Peyer's patch (tissue), 4 donors: ENCODE measurements at regions not wholly inside any gene's neighbourhood (a gene's known extent, or its start where the extent isn't known, plus 50 kb on each side); places are given as distances from the start of the nearest gene placed in this dataset.

Source experiments
- DNase-seq, 3 donors: peaks; one replicate each; pipeline ENCODE4 v3.0.0-alpha.2; 2017 to 2019
- H3K27ac ChIP-seq, 4 donors: fragments of 200-600 bp; sonication (generic); one replicate each; pipeline ENCODE4 v1.5.1; 2016 to 2019
- H3K27me3 ChIP-seq, 2 donors: fragments of 200-600 bp; sonication (generic); one replicate each; pipeline ENCODE4 v1.5.1; 2019
- H3K36me3 ChIP-seq, 3 donors: fragments of 200-600 bp; sonication (generic); one replicate each; pipeline ENCODE4 v1.5.1; 2016 to 2019
- H3K4me1 ChIP-seq, 4 donors: fragments of 200-600 bp; sonication (generic); one replicate each; pipeline ENCODE4 v1.5.1; 2016 to 2019
- H3K4me3 ChIP-seq, 4 donors: fragments of 200-600 bp; sonication (generic); 1 replicate in 3 of 4; 2 replicates in 1 of 4; pipeline ENCODE4 v1.5.1; 2016 to 2019; ENCODE audit warnings: mild to moderate bottlenecking in 1 of 4
- H3K9me3 ChIP-seq, 4 donors: fragments of 200-600 bp; sonication (generic); one replicate each; pipeline ENCODE4 v1.5.1; 2016 to 2019; ENCODE audit warnings: mild to moderate bottlenecking in 1 of 4
- CTCF ChIP-seq, 6 experiments: fragments of 450-650 bp in 4 of 6; fragments of 200-600 bp in 2 of 6; sonication (generic) in 1 of 6; IDR thresholded peaks; one replicate each; pipeline ENCODE4 v1.5.1; 2017 to 2019; ENCODE audit warnings: antibody characterized with exemption in 6 of 6, mild to moderate bottlenecking in 3 of 6, moderate library complexity in 1 of 6
- POLR2A ChIP-seq, 2 donors: fragments of 450-650 bp; IDR thresholded peaks; one replicate each; pipeline ENCODE4 v1.5.1; 2017; ENCODE audit warnings: antibody characterized with exemption in 2 of 2, mild to moderate bottlenecking in 2 of 2, moderate library complexity in 2 of 2

GRCh38 chr2:106580241-106580640, 93.1 kb downstream of the CD8B2 start:
- Histone ChIP-seq H3K27me3 (no peaks in the 10 kb centered on the region), H3K27ac (no peak overlapping the region), H3K9me3 (no peaks in the 10 kb centered on the region), H3K36me3 (no peaks in the 10 kb centered on the region), H3K4me1 (peaks cover 0 to 6% (median 0%) of the 10 kb centered on the region in 4 donors), H3K4me3 (no peak overlapping the region)
- no peak for DNase-seq
- TF ChIP-seq POLR2A (IDR thresholded peaks at IDR 0.05) (no peak), CTCF (IDR thresholded peaks at IDR 0.05) (no peak)

GRCh38 chr2:106581328-106581727, 94.2 kb downstream of the CD8B2 start:
- no peak overlapping the region for H3K4me3 ChIP-seq
- no peaks in the 10 kb centered on the region for H3K27me3 ChIP-seq
- H3K36me3 ChIP-seq: no peaks in the 10 kb centered on the region
- H3K27ac ChIP-seq: no peak overlapping the region
- H3K4me1 ChIP-seq: peaks cover 0 to 6% (median 0%) of the 10 kb centered on the region in 4 donors
- H3K9me3 ChIP-seq: no peaks in the 10 kb centered on the region
- no peak for DNase-seq
- TF ChIP-seq CTCF (IDR thresholded peaks at IDR 0.05): no peak

GRCh38 chr2:106581755-106582147, 94.6 kb downstream of the CD8B2 start:
- Histone ChIP-seq H3K36me3 (no peaks in the 10 kb centered on the region), H3K4me3 (peak overlapping the region in 3 of 4 donors; percentile 23 to 47 (median 28)), H3K4me1 (peaks cover 0 to 6% (median 0%) of the 10 kb centered on the region in 4 donors), H3K27me3 (no peaks in the 10 kb centered on the region), H3K27ac (no peak overlapping the region), H3K9me3 (no peaks in the 10 kb centered on the region)
- no peak for TF ChIP-seq POLR2A (IDR thresholded peaks at IDR 0.05)
- no peak for TF ChIP-seq CTCF (IDR thresholded peaks at IDR 0.05)
- DNase-seq: no peak

GRCh38 chr2:106582148-106583143, 95.3 kb downstream of the CD8B2 start:
- peak; percentile 35 to 83 (median 64) for DNase-seq
- no peaks in the 10 kb centered on the region for H3K9me3 ChIP-seq
- TF ChIP-seq POLR2A (IDR thresholded peaks at IDR 0.05) (no peak), CTCF (IDR thresholded peaks at IDR 0.05) (peak in 5 of 6 experiments; percentile 39 to 82 (median 75))
- no peaks in the 10 kb centered on the region for H3K36me3 ChIP-seq
- peak overlapping the region in 3 of 4 donors; percentile 23 to 47 (median 28) for H3K4me3 ChIP-seq
- H3K27me3 ChIP-seq: no peaks in the 10 kb centered on the region
- peaks cover 0 to 6% (median 0%) of the 10 kb centered on the region in 4 donors for H3K4me1 ChIP-seq
- no peak overlapping the region for H3K27ac ChIP-seq

GRCh38 chr2:106584304-106584954, 97.3 kb downstream of the CD8B2 start:
- H3K27me3 ChIP-seq: no peaks in the 10 kb centered on the region
- TF ChIP-seq CTCF (IDR thresholded peaks at IDR 0.05) (no peak), POLR2A (IDR thresholded peaks at IDR 0.05) (no peak)
- H3K27ac ChIP-seq: no peak overlapping the region
- H3K36me3 ChIP-seq: no peaks in the 10 kb centered on the region
- no peaks in the 10 kb centered on the region for H3K9me3 ChIP-seq
- H3K4me1 ChIP-seq: peaks cover 0 to 6% (median 0%) of the 10 kb centered on the region in 4 donors
- no peak overlapping the region for H3K4me3 ChIP-seq
- no peak for DNase-seq
